Osteoblast (primary cell): ENCODE measurements at regions not wholly inside any gene's neighbourhood (a gene's known extent, or its start where the extent isn't known, plus 50 kb on each side); places are given as distances from the start of the nearest gene placed in this dataset.
A peak's percentile ranks its signal among the peaks of the same experiment; 100 is the strongest.

Experiments used
- DNase-seq: peaks from one replicate; pipeline ENCODE4 v3.0.0; 2011; ENCODE audit warnings: low spot score, mixed read lengths; ENCODE audit not compliant: insufficient read length; ENCODE audit errors: missing footprints
- H2AFZ ChIP-seq: 2 replicates; pipeline ENCODE4 v1.6.0; 2011; ENCODE audit warnings: mild to moderate bottlenecking, low read length
- H3K27ac ChIP-seq: 2 replicates; pipeline ENCODE4 v1.5.1; 2011; ENCODE audit warnings: mild to moderate bottlenecking, low read depth, low read length, moderate library complexity
- H3K27me3 ChIP-seq: 2 replicates; pipeline ENCODE4 v1.6.0; 2012; ENCODE audit warnings: mild to moderate bottlenecking, control low read depth, inconsistent platforms, low read length, moderate library complexity; ENCODE audit not compliant: insufficient read depth
- H3K36me3 ChIP-seq: 2 replicates; pipeline ENCODE4 v1.5.1; 2011; ENCODE audit warnings: mild to moderate bottlenecking, low read length, control low read depth, moderate library complexity; ENCODE audit not compliant: insufficient read depth
- H3K4me1 ChIP-seq: 2 replicates; pipeline ENCODE4 v1.5.1; 2011; ENCODE audit warnings: mild to moderate bottlenecking, low read length, control low read depth, moderate library complexity; ENCODE audit not compliant: insufficient read depth
- H3K4me2 ChIP-seq: 2 replicates; pipeline ENCODE4 v1.6.0; 2011; ENCODE audit warnings: mild to moderate bottlenecking, low read length; ENCODE audit not compliant: insufficient read depth
- H3K4me3 ChIP-seq: fragments of 200-600 bp; sonication (generic); 3 replicates; pipeline ENCODE4 v1.5.1; 2012; ENCODE audit warnings: mild to moderate bottlenecking, low read length, inconsistent platforms; ENCODE audit not compliant: insufficient read depth
- H3K79me2 ChIP-seq: 2 replicates; pipeline ENCODE4 v1.6.0; 2012; ENCODE audit warnings: mild to moderate bottlenecking, low read length, control low read depth, inconsistent platforms; ENCODE audit not compliant: insufficient read depth
- H3K9me3 ChIP-seq: 2 replicates; pipeline ENCODE4 v1.5.1; 2011; ENCODE audit warnings: low read depth, low read length, control low read depth
- H4K20me1 ChIP-seq: 2 replicates; pipeline ENCODE4 v1.6.0; 2012; ENCODE audit warnings: mild to moderate bottlenecking, low read length, control low read depth; ENCODE audit not compliant: insufficient read depth
- TF ChIP-seq, protein P1 (sequence below): IDR thresholded peaks from 2 replicates; pipeline ENCODE4 v1.5.1; 2011; ENCODE audit warnings: mild to moderate bottlenecking, low read depth, low read length, moderate library complexity; ENCODE audit errors: extremely low read depth

DNA sequence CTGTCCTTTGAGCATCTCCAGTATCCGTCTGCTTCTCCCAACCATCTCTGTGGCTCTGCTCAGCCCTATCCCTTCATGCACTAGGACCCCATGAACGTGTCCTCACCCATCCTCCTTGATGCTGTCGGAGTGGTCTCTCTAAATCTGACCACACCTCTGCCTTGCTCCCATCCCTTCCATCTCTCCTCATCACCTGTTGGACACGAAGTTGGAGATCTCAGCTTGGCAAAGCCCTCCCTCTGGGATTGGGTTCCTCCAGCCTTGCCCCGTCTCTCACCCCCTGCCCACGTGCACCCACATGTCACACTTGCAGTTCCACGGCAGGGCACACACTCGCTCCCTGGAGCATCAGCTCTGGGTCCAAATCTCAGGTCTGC, 135.7 kb downstream of the ACTL8 start:
- H3K36me3 ChIP-seq = no peaks in the 10 kb centered on the region
- no peaks in the 10 kb centered on the region for H3K9me3 ChIP-seq
- H4K20me1 ChIP-seq = no peaks in the 10 kb centered on the region
- H3K27me3 ChIP-seq = peaks cover 26% of the 10 kb centered on the region
- no peak overlapping the region for H3K27ac ChIP-seq
- no peak overlapping the region for H2AFZ ChIP-seq
- TF ChIP-seq, protein P1, sequence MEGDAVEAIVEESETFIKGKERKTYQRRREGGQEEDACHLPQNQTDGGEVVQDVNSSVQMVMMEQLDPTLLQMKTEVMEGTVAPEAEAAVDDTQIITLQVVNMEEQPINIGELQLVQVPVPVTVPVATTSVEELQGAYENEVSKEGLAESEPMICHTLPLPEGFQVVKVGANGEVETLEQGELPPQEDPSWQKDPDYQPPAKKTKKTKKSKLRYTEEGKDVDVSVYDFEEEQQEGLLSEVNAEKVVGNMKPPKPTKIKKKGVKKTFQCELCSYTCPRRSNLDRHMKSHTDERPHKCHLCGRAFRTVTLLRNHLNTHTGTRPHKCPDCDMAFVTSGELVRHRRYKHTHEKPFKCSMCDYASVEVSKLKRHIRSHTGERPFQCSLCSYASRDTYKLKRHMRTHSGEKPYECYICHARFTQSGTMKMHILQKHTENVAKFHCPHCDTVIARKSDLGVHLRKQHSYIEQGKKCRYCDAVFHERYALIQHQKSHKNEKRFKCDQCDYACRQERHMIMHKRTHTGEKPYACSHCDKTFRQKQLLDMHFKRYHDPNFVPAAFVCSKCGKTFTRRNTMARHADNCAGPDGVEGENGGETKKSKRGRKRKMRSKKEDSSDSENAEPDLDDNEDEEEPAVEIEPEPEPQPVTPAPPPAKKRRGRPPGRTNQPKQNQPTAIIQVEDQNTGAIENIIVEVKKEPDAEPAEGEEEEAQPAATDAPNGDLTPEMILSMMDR = no peak
- H3K4me2 ChIP-seq = no peak overlapping the region
- no peaks in the 10 kb centered on the region for H3K79me2 ChIP-seq
- H3K4me3 ChIP-seq = no peak overlapping the region
- DNase-seq = no peak
- H3K4me1 ChIP-seq = no peaks in the 10 kb centered on the region

DNA sequence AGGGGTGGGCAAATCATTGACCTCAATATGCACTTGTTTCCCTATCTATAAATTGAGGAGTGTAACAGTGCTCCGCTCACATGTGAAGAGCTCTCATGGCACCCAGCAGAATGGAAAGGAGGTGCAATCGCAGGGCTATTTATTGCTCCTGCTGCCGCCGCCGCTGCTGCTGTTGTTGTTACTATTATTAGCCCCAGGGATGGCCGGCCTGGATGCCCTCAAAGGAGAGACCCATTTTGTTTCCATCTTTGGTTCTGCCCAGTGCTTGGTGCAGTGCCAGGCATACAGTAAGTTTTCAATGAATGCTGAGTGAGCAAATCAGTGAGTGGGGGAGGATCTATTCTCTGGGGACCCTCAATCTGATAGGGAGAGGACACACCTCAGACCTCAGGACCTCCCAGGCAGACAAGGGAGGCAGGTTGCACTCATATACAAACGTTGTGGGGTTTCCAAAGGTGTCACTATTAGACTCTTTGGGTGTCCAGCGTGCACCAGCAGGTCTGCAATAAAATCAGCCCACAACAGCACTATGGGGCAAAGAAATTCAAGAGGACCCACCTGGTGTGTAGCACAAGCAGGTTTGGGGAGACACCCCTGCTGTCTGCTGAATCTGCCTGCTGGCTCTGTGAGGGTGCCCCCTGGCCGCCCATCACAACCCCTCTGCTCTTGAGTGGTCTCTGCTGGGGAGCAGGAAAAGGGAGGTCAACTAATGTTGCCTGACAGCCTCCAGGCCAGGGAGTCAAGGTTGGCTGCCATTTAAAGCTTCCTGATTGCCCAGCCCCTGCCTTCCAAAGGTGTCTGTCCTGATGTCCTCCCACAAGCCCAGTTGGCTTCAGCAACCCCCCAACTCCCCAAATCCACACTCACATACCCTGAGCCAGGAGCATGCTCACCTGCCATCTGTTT, 136.3 kb downstream of the ACTL8 start:
- no peak overlapping the region for H3K4me2 ChIP-seq
- no peaks in the 10 kb centered on the region for H4K20me1 ChIP-seq
- H3K4me1 ChIP-seq = no peaks in the 10 kb centered on the region
- TF ChIP-seq, protein P1 = no peak
- no peaks in the 10 kb centered on the region for H3K79me2 ChIP-seq
- peaks cover 26% of the 10 kb centered on the region for H3K27me3 ChIP-seq
- no peaks in the 10 kb centered on the region for H3K36me3 ChIP-seq
- H3K4me3 ChIP-seq = no peak overlapping the region
- peak; percentile 85 for DNase-seq
- H3K9me3 ChIP-seq = no peaks in the 10 kb centered on the region
- no peak overlapping the region for H2AFZ ChIP-seq
- H3K27ac ChIP-seq = no peak overlapping the region

DNA sequence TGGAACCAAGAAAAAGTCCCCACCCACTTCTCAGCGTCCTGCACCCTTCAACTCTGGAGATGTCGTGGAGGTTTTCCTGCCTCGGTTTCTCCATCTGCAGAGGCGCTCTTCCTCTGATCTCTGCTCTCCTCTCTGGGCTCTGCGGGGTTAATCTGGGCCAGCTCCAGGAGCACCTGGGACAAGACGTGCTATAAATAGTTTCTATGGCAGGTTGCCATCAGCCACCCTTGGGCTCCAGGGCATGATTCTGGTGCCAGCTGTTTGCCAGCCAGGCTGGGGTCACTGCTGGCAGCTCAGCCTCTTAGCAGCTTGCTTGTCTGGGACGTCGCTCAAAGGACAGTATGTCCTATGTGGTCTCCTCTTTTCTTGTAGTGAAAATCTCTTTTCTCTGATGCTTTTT, 137.1 kb downstream of the ACTL8 start:
- Histone ChIP-seq H3K4me1 (no peaks in the 10 kb centered on the region), H4K20me1 (no peaks in the 10 kb centered on the region), H3K4me2 (no peak overlapping the region), H3K4me3 (no peak overlapping the region), H2AFZ (no peak overlapping the region), H3K27ac (no peak overlapping the region), H3K79me2 (no peaks in the 10 kb centered on the region), H3K27me3 (peaks cover 28% of the 10 kb centered on the region), H3K9me3 (no peaks in the 10 kb centered on the region), H3K36me3 (no peaks in the 10 kb centered on the region)
- TF ChIP-seq, protein P1 = no peak
- DNase-seq = no peak

DNA sequence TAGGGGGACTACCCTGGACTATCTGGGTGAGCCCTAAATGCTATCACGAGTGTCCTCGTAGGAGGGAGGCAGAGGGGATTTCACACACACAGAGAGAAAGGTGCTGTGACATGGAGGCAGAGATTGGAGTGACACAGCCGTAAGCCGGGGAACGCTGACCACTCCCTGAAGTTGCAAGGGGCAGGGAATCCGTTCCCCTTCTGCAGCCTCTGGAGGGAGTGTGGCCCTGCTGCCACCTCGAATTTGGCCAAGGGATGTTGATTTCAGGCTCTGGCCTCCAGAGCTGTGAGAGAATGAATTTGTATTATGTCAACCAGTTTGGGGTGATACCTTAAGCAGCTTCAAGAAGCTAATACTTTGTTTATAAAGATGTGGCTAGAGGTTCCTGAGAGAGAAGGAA, 137.7 kb downstream of the ACTL8 start:
- no peak overlapping the region for H3K4me2 ChIP-seq
- no peak overlapping the region for H3K27ac ChIP-seq
- H3K79me2 ChIP-seq = no peaks in the 10 kb centered on the region
- no peaks in the 10 kb centered on the region for H3K36me3 ChIP-seq
- no peaks in the 10 kb centered on the region for H3K4me1 ChIP-seq
- H3K4me3 ChIP-seq = no peak overlapping the region
- no peak overlapping the region for H2AFZ ChIP-seq
- no peaks in the 10 kb centered on the region for H4K20me1 ChIP-seq
- TF ChIP-seq, protein P1 = no peak
- H3K27me3 ChIP-seq = peaks cover 28% of the 10 kb centered on the region
- DNase-seq = no peak
- no peaks in the 10 kb centered on the region for H3K9me3 ChIP-seq
